NCI-H2081 treated with DMSO at 0.1 percent for 48 hours (cell line): ENCODE measurements at regions not wholly inside any gene's neighbourhood (a gene's known extent, or its start where the extent isn't known, plus 50 kb on each side); places are given as distances from the start of the nearest gene placed in this dataset.
A peak's percentile ranks its signal among the peaks of the same experiment; 100 is the strongest.

ENCODE experiments used
- DNase-seq: peaks from one replicate; lab custom pipeline; 2025; lab: John Stamatoyannopoulos, UW

DNA sequence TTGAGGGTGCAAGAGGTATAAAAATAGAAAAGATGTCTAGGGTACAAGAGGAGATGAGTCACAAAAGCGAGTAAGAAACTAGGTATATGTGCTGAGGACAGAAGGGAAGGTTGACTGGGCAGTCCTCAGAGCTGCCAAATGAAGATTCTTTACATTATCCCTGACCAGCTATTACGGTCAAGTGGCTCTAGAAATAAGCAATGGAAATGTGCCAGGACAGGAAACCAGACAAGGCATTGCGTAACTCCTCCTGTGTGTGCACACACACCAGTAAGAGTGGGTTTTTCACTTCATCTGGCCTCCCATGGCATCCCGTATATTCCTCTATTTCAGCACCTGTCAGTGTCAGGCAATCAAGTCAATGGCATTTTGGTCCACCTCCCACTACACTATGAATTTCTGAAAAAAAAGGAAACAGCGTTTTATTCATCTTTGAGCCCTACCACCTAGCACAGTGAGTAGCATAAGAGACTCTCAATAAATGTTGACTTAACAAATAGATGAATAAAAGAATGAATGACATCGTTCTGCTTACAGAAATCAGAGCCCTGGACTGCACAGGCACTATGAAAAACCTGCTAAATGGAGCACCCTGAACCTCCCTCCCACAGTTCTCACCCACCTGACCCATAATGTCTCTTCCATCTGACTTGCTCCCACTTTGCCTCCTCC is 62.6 kb upstream of the KLF3 start:
- DNase-seq, result peak; percentile 53

DNA sequence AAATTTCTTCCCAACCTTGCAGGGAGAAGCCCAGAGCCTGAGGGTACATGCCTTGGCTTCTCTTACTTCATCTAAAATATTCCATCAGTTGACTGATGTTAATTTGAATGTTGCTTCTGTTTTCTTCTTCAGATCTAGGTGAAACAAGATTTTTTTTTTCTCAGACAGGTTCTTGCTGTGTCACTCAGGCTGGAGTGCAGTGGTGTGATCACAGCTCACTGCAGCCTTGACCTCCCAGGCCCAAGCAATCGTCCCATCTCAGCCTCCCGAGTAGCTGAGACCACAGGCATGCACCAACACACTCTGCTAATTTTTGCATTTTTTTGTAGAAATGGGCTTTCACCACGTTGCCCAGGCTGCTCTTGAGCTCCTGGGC is 62.1 kb upstream of the KLF3 start:
- no peak for DNase-seq

DNA sequence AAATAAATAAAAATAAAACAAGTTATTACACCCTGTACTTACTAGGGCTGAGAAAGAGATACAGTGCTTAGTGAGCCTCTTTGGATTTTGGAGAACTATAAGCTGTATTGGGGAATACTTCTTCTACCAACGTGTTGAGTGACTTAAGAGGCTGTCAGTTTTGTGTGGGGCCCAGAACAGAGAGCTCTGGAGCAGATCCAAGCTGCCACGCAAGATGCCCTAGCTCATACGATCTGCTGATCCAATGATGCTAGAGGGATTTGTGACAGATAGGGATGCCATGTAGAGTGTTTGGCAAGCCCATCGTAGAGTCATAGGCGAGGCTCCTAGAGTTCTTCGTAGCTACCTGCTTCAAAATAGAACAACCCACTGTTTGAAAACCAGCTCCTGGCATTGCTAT is 60.3 kb upstream of the KLF3 start:
- DNase-seq, result no peak

DNA sequence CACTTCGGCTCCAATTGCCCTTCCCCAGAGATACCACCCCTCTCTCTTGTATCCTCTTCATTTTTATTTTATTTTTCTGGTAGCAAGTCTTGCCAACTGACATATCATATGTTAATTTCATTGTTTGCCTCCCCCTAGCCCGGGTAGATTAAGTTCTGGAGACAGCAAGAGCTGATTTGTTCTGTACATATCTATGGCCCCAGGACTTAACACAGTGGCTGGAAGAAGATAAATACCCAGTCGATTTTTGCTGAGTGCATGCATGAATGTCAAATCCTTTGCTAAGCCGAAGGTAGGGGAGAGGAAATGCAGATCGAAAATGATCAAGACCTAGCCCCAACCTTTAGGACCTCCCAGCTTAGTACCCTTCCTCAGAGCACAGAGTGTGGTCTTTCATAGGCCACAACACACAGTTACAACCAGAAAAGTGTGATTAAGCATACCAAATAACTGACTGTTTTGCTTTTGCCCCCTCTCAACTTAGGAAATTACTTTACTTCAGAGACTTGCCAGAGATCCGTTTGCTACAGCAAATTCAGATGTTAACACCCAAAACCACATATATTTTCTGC is 58.7 kb upstream of the KLF3 start:
- DNase-seq, result no peak

DNA sequence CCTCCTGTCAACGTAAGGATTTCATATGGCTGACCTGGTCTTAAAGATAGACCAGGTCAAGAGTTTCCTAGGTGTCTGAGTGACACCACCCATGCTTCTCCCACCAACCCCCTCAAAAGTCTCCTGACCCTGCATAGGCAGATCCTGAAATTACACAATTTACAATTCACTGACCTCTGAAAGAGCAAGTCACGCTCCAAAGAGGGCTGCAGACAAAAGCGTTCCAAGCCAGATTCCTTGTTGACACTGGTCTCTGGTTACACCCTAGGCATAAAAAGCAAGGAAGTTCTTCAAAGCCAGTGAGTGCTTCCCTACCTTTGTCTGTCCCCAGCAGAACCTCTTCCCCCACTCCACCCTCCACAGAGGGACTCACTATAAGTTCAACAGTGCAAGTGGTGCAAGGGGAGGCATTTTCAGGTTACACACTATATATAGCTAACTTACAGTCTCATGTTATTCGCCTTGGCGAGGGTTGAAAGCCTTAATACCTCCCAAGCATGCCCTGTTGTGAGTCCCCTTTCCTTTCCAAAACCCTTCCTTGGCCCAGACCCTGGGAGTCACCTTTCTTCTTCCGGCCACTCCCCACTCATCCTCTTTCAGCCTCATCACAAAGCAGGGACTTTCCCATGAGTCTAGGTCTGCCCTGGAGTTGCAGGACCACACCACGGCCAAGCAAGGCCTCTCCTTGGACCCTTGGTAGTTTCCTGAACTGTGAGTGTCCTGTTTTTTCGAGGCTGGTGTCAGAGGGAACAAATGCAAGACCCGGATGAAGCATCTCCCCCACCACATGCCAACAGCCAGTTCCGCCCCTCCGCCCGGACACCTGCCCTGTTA is 58.0 kb upstream of the KLF3 start:
- no peak for DNase-seq

DNA sequence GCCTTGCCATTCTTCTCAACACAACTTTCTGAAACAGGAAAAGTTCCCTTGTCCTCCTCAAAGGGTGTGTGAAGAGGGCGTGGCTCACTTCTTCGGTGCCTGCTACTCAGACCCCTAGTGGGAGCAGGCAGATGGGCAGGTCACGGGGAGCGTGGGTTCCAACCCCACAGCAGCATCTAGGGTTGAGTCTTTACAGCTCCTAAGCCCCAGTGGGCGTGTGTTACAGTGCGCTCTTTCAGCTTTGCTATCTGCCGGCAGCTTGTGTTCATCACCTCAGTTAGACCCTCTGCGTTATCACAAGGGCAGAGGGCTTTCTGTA is 57.5 kb upstream of the KLF3 start:
- no peak for DNase-seq

DNA sequence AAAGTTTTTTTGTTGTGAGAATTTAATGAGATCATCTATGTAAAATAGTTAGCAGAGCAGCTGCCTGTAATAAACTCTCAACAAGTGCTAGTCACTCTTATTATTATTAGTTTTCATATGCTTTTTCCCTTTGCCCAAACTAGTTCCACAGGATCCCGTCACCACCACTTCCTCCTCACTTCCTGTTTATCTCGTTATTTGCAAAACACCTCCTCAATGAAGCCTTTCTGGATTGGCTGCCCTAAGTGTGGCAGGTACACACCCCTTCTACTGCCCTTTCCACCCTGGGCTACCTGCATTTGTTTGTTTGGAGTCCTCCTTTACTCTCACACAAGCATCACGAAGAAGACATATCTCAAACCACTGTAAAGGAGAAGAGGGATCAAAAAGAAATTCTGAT is 54.4 kb upstream of the KLF3 start:
- DNase-seq, result no peak

DNA sequence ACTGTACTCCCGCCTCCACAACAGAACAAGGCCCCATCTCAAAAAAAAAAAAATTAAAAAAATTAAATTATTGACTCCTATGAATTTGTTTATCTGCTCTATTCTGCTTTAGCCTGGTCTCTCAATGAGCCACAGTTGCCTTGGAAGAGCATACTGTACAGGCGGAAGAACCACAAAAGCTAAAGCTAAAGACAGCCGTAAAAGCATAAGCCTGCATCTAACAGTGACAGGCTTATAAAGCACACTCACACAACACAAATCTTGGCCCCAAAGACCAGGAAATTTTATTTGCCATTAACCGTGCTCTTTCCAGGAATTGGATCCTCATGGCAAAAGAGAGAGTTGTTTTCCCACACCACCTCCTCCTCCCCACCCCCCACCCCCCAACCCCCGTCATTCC is 53.5 kb upstream of the KLF3 start:
- no peak for DNase-seq

DNA sequence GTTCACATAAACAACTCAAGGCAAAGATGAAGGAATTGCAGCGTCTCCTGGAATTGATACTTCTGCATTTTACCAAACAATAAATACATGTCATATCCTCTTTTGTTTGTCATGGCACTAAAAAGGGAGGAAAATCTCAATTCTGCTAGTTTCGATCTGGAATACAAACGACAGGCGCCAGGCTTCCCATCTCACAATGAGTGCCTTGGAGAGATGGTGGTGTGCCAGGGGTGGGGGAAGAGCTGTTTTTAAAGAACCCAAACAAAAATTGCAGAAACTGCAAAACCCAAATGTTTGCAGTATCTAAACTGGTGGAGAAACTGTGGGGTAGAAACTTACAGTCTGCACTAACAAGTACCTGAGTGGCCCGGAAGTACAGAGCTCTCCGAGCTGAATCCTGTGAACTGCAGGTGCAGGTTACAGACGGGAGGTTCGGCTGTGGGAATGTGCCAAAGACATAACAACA is 53.0 kb upstream of the KLF3 start:
- no peak for DNase-seq

DNA sequence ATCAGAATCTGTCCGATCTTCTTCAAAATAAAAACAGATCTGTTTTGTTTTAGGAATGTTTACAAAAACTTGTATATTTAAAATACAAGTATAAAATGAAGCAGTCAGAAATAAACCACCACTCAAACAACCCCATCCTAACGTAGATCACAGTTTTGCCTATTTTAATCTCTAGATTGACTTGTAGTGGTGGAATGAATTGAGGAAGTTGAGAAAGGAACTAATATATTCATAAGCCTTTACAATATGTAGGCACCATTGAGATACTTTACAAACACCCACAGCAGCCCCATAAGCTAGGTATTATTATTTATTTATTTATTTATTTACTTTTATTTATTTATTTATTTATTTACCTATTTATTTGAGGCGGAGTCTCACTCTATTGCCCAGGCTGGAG is 52.3 kb upstream of the KLF3 start:
- no peak for DNase-seq

DNA sequence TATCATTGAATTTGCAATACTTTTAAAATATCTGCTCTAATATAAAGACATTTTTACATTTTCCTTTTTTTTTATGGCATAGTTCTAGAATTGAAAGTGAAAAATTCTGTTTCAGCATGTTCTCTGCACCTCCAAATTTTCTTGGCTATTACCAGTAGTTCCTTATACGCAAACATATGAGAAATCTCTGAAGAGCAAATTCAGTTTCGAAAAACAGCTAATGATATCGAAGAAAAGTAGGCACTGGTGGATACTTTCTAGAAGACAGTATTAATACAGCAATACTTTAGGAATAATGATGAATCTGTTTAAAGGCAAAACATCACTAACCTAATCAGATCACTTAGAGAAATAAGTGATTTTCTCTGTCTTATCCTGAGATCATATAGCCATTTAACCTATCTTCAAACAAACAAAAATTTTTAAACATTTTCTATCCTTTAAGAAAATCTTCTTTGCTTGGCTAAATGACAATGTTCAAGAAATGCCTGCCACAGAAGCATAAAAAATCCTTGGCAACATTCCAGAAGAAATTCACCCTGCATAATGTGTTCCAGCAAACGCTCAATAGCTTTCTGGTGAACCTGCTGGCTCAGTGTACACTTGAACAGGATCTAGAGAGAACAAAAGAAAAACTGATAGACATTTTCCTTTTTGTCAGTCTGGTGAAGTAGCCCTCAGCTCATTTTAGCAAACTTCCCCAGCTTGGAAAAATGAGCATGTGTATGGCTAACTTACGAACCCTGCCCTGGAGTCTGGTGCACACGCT is 51.2 kb upstream of the KLF3 start:
- DNase-seq, result no peak
